DND-41 (cell line): ENCODE measurements at regions not wholly inside any gene's neighbourhood (a gene's known extent, or its start where the extent isn't known, plus 50 kb on each side); places are given as distances from the start of the nearest gene placed in this dataset.

Source experiments
- CTCF ChIP-seq: IDR thresholded peaks from 2 replicates; pipeline ENCODE4 v1.5.1; 2012; ENCODE audit warnings: borderline replicate concordance, low read length, moderate library complexity, mild to moderate bottlenecking; ENCODE audit not compliant: poor library complexity, severe bottlenecking; ENCODE audit errors: extremely low read depth
- EZH2 ChIP-seq: IDR thresholded peaks from 3 replicates; pipeline ENCODE4 v1.6.1; 2012; ENCODE audit warnings: borderline replicate concordance, low read depth, mild to moderate bottlenecking, moderate library complexity, low read length, inconsistent platforms; ENCODE audit not compliant: severe bottlenecking

DNA sequence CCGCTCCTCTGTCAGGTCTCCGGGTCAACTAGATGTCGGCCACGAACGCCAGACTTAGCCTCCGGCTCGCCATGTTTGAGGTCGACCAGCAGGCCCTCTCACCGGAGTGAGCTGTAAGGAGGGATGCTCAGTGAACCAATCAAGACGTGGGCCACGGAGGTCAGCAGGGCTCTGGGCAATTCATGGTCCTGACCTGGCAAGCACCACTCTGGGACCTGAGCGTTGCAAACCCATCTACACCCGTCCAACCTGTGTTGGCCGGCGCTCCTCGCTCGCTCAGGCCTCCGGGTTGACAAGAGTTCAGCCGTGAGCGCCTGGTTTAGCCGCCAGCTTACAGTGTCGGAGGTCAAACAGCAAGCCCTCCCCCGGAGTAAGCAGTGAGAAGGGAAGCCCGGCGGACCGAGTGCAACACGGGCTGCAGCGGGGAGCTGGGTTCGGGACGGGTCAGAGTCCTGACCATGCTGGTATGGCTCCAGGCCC, 1361.9 kb downstream of the UQCRFS1 start:
- TF ChIP-seq CTCF, result no peak
- no peak for TF ChIP-seq EZH2
